ENCODE measurements at regions not wholly inside any gene's neighbourhood (a gene's known extent, or its start where the extent isn't known, plus 50 kb on each side); places are given as distances from the start of the nearest gene placed in this dataset.

- DNase-seq (ENCODE audit: low read depth in 1 of 2, low spot score in 1 of 2) = no peak
- Histone ChIP-seq H3K4me3 (no peak overlapping the region), H3K36me3 (no peaks in the 10 kb centered on the region), H3K27me3 (no peaks in the 10 kb centered on the region), H3K9me3 (ENCODE audit: low read depth) (no peaks in the 10 kb centered on the region), H3K4me1 (ENCODE audit: low read depth) (no peaks in the 10 kb centered on the region), H3K27ac (no peak overlapping the region)
- TF ChIP-seq CTCF (IDR thresholded peaks at IDR 0.05; ENCODE audit: low read depth, low read length) = no peak
Measured at GRCh38 chr1:38371505-38371844, 324.9 kb upstream of the POU3F1 start.

GRCh38 chr1:38370716-38371504 is 324.3 kb upstream of the POU3F1 start:
- Histone ChIP-seq H3K27ac (no peak overlapping the region), H3K4me3 (no peak overlapping the region), H3K36me3 (no peaks in the 10 kb centered on the region), H3K27me3 (no peaks in the 10 kb centered on the region), H3K4me1 (ENCODE audit: low read depth) (no peaks in the 10 kb centered on the region), H3K9me3 (ENCODE audit: low read depth) (no peaks in the 10 kb centered on the region)
- no peak for DNase-seq (ENCODE audit: low read depth in 1 of 2, low spot score in 1 of 2)
- TF ChIP-seq CTCF (IDR thresholded peaks at IDR 0.05; ENCODE audit: low read depth, low read length) = no peak

- Histone ChIP-seq H3K9me3 (ENCODE audit: low read depth) (no peaks in the 10 kb centered on the region), H3K27me3 (no peaks in the 10 kb centered on the region), H3K36me3 (no peaks in the 10 kb centered on the region), H3K27ac (no peak overlapping the region), H3K4me3 (no peak overlapping the region), H3K4me1 (ENCODE audit: low read depth) (no peaks in the 10 kb centered on the region)
- DNase-seq (ENCODE audit: low read depth in 1 of 2, low spot score in 1 of 2) = no peak
- TF ChIP-seq CTCF (IDR thresholded peaks at IDR 0.05; ENCODE audit: low read depth, low read length) = no peak
Measured at GRCh38 chr1:38365242-38365641, 318.6 kb upstream of the POU3F1 start.

- Histone ChIP-seq H3K27ac (no peak overlapping the region), H3K27me3 (no peaks in the 10 kb centered on the region), H3K36me3 (no peaks in the 10 kb centered on the region), H3K4me1 (ENCODE audit: low read depth) (no peaks in the 10 kb centered on the region), H3K9me3 (ENCODE audit: low read depth) (no peaks in the 10 kb centered on the region), H3K4me3 (no peak overlapping the region)
- no peak for TF ChIP-seq CTCF (IDR thresholded peaks at IDR 0.05; ENCODE audit: low read depth, low read length)
- DNase-seq (ENCODE audit: low read depth in 1 of 2, low spot score in 1 of 2) = no peak
Measured at GRCh38 chr1:38361566-38361965, 315.0 kb upstream of the POU3F1 start.

- H3K27ac ChIP-seq = no peak overlapping the region
- no peak overlapping the region for H3K4me3 ChIP-seq
- H3K4me1 ChIP-seq (ENCODE audit: low read depth) = no peaks in the 10 kb centered on the region
- H3K9me3 ChIP-seq (ENCODE audit: low read depth) = no peaks in the 10 kb centered on the region
- no peak for DNase-seq (ENCODE audit: low read depth in 1 of 2, low spot score in 1 of 2)
- no peak for TF ChIP-seq CTCF (IDR thresholded peaks at IDR 0.05; ENCODE audit: low read depth, low read length)
- H3K27me3 ChIP-seq = no peaks in the 10 kb centered on the region
- no peaks in the 10 kb centered on the region for H3K36me3 ChIP-seq
Measured at GRCh38 chr1:38360807-38361206, 314.2 kb upstream of the POU3F1 start.

All from cardiac muscle cell (in vitro differentiated cells and primary cell).